ENCODE measurements at regions not wholly inside any gene's neighbourhood (a gene's known extent, or its start where the extent isn't known, plus 50 kb on each side); places are given as distances from the start of the nearest gene placed in this dataset.

DNA sequence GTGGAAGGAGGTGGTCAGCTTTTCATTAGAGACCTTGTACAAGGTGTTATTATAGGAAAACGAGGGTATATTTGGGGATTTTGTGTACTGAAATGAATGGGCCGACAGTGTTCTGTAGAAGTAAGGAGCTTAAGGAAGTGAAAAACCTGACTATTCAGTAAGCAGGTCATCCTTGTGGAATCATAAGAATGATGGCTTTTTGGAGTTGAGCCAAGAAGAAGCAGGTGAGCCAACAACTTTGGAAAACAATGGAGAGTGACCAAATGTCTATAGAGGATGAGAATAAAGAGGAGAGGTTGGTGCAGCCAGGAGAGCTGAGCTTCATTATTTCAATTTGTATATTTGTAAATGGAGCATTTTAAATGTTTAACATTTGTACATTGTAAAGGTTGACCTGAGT lies 595.7 kb downstream of the CCSER2 start:
- TF ChIP-seq, protein P1, sequence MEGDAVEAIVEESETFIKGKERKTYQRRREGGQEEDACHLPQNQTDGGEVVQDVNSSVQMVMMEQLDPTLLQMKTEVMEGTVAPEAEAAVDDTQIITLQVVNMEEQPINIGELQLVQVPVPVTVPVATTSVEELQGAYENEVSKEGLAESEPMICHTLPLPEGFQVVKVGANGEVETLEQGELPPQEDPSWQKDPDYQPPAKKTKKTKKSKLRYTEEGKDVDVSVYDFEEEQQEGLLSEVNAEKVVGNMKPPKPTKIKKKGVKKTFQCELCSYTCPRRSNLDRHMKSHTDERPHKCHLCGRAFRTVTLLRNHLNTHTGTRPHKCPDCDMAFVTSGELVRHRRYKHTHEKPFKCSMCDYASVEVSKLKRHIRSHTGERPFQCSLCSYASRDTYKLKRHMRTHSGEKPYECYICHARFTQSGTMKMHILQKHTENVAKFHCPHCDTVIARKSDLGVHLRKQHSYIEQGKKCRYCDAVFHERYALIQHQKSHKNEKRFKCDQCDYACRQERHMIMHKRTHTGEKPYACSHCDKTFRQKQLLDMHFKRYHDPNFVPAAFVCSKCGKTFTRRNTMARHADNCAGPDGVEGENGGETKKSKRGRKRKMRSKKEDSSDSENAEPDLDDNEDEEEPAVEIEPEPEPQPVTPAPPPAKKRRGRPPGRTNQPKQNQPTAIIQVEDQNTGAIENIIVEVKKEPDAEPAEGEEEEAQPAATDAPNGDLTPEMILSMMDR (IDR thresholded peaks at IDR 0.05): no peak
- TF ChIP-seq ZFX (IDR thresholded peaks at IDR 0.05; ENCODE audit: borderline replicate concordance): no peak

Data from 22Rv1 (cell line).